Superior temporal gyrus (tissue), 1 donor: ENCODE measurements at regions not wholly inside any gene's neighbourhood (a gene's known extent, or its start where the extent isn't known, plus 50 kb on each side); places are given as distances from the start of the nearest gene placed in this dataset.

Experiments
- DNase-seq: peaks from one replicate; pipeline ENCODE4 v3.0.0-alpha.2; 2016; ENCODE audit errors: extremely low spot score

- no peak for DNase-seq
Observed at GRCh38 chr20:57919049-57919448, 209.2 kb upstream of the PMEPA1 start.

- no peak for DNase-seq
Observed at GRCh38 chr20:57918551-57918950, 208.7 kb upstream of the PMEPA1 start.

GRCh38 chr20:57914205-57914604, 204.4 kb upstream of the PMEPA1 start:
- DNase-seq, result no peak

- no peak for DNase-seq
Observed at GRCh38 chr20:57913156-57913930, 203.5 kb upstream of the PMEPA1 start.

- DNase-seq, result no peak
Observed at GRCh38 chr20:57912227-57912582, 202.4 kb upstream of the PMEPA1 start.

- DNase-seq, result no peak
Observed at GRCh38 chr20:57911512-57912226, 201.9 kb upstream of the PMEPA1 start.

GRCh38 chr20:57910716-57911115, 200.9 kb upstream of the PMEPA1 start:
- DNase-seq, result no peak

- no peak for DNase-seq
Observed at GRCh38 chr20:57909763-57910331, 200.0 kb upstream of the PMEPA1 start.

- no peak for DNase-seq
Observed at GRCh38 chr20:57908704-57909630, 199.2 kb upstream of the PMEPA1 start.

GRCh38 chr20:57908226-57908625, 198.4 kb upstream of the PMEPA1 start:
- no peak for DNase-seq

- no peak for DNase-seq
Observed at GRCh38 chr20:57907131-57908000, 197.6 kb upstream of the PMEPA1 start.

GRCh38 chr20:57905448-57905847, 195.6 kb upstream of the PMEPA1 start:
- no peak for DNase-seq

GRCh38 chr20:57904314-57905105, 194.7 kb upstream of the PMEPA1 start:
- DNase-seq, result no peak

GRCh38 chr20:57902473-57902872, 192.7 kb upstream of the PMEPA1 start:
- DNase-seq, result no peak

- no peak for DNase-seq
Observed at GRCh38 chr20:57901526-57901925, 191.7 kb upstream of the PMEPA1 start.

GRCh38 chr20:57900226-57900905, 190.6 kb upstream of the PMEPA1 start:
- no peak for DNase-seq

- DNase-seq, result no peak
Observed at GRCh38 chr20:57899554-57899953, 189.7 kb upstream of the PMEPA1 start.

GRCh38 chr20:57898332-57898731, 188.5 kb upstream of the PMEPA1 start:
- DNase-seq, result no peak

GRCh38 chr20:57897891-57898290, 188.1 kb upstream of the PMEPA1 start:
- no peak for DNase-seq
